HUES48 (cell line): ENCODE measurements at regions not wholly inside any gene's neighbourhood (a gene's known extent, or its start where the extent isn't known, plus 50 kb on each side); places are given as distances from the start of the nearest gene placed in this dataset.

ENCODE experiments used
- H3K27ac ChIP-seq: one replicate; pipeline ENCODE4 v1.7.0; 2013; ENCODE audit warnings: low read depth, low read length, inconsistent platforms
- H3K27me3 ChIP-seq: 2 replicates; pipeline ENCODE4 v1.6.1; 2013; ENCODE audit warnings: mild to moderate bottlenecking, low read length; ENCODE audit not compliant: control insufficient read depth, insufficient read depth
- H3K36me3 ChIP-seq: 2 replicates; pipeline ENCODE4 v1.6.1; 2013; ENCODE audit warnings: low read length; ENCODE audit not compliant: control insufficient read depth, insufficient read depth
- H3K4me1 ChIP-seq: 2 replicates; pipeline ENCODE4 v1.6.1; 2013; ENCODE audit warnings: mild to moderate bottlenecking, low read length; ENCODE audit not compliant: control insufficient read depth, insufficient read depth
- H3K4me3 ChIP-seq: 2 replicates; pipeline ENCODE4 v1.5.1; 2013; ENCODE audit warnings: mild to moderate bottlenecking, low read depth, low read length
- H3K9ac ChIP-seq: 2 replicates; pipeline ENCODE4 v1.6.1; 2013; ENCODE audit warnings: mild to moderate bottlenecking, low read depth, low read length, moderate library complexity
- H3K9me3 ChIP-seq: 2 replicates; pipeline ENCODE4 v1.6.1; 2013; ENCODE audit warnings: low read length; ENCODE audit not compliant: control insufficient read depth, insufficient read depth

GRCh38 chr1:234667600-234668576 lies 57.9 kb upstream of the IRF2BP2 start:
- Histone ChIP-seq H3K9me3 (no peaks in the 10 kb centered on the region), H3K9ac (no peak overlapping the region), H3K36me3 (no peaks in the 10 kb centered on the region), H3K27me3 (no peaks in the 10 kb centered on the region), H3K4me3 (no peak overlapping the region), H3K27ac (no peak overlapping the region), H3K4me1 (no peaks in the 10 kb centered on the region)

GRCh38 chr1:234666761-234667160 lies 56.8 kb upstream of the IRF2BP2 start:
- H3K27ac ChIP-seq, result no peak overlapping the region
- no peaks in the 10 kb centered on the region for H3K4me1 ChIP-seq
- no peaks in the 10 kb centered on the region for H3K36me3 ChIP-seq
- H3K4me3 ChIP-seq, result no peak overlapping the region
- no peaks in the 10 kb centered on the region for H3K9me3 ChIP-seq
- no peaks in the 10 kb centered on the region for H3K27me3 ChIP-seq
- H3K9ac ChIP-seq, result no peak overlapping the region

- Histone ChIP-seq H3K27me3 (no peaks in the 10 kb centered on the region), H3K9me3 (no peaks in the 10 kb centered on the region), H3K4me1 (no peaks in the 10 kb centered on the region), H3K4me3 (no peak overlapping the region), H3K9ac (no peak overlapping the region), H3K27ac (no peak overlapping the region), H3K36me3 (no peaks in the 10 kb centered on the region)
Measured at GRCh38 chr1:234665975-234666605, 56.1 kb upstream of the IRF2BP2 start.

- no peaks in the 10 kb centered on the region for H3K9me3 ChIP-seq
- H3K27me3 ChIP-seq, result no peaks in the 10 kb centered on the region
- no peak overlapping the region for H3K27ac ChIP-seq
- no peak overlapping the region for H3K9ac ChIP-seq
- no peak overlapping the region for H3K4me3 ChIP-seq
- peaks cover 13% of the 10 kb centered on the region for H3K4me1 ChIP-seq
- no peaks in the 10 kb centered on the region for H3K36me3 ChIP-seq
Measured at GRCh38 chr1:234662148-234662547, 52.2 kb upstream of the IRF2BP2 start.

GRCh38 chr1:234661317-234661928 lies 51.4 kb upstream of the IRF2BP2 start:
- no peaks in the 10 kb centered on the region for H3K9me3 ChIP-seq
- H3K4me1 ChIP-seq, result peaks cover 19% of the 10 kb centered on the region

GRCh38 chr1:234660536-234661316 lies 50.7 kb upstream of the IRF2BP2 start:
- Histone ChIP-seq H3K27ac (no peak overlapping the region), H3K9me3 (no peaks in the 10 kb centered on the region), H3K4me3 (no peak overlapping the region), H3K4me1 (peaks cover 26% of the 10 kb centered on the region), H3K36me3 (no peaks in the 10 kb centered on the region), H3K27me3 (no peaks in the 10 kb centered on the region), H3K9ac (no peak overlapping the region)

More at GRCh38 chr1:234661317-234661928, 51.4 kb upstream of the IRF2BP2 start:
- no peak overlapping the region for H3K4me3 ChIP-seq
- no peaks in the 10 kb centered on the region for H3K27me3 ChIP-seq
- no peaks in the 10 kb centered on the region for H3K36me3 ChIP-seq
- H3K9ac ChIP-seq, result no peak overlapping the region
- H3K27ac ChIP-seq, result no peak overlapping the region
